HepG2 (cell line): ENCODE measurements at regions not wholly inside any gene's neighbourhood (a gene's known extent, or its start where the extent isn't known, plus 50 kb on each side); places are given as distances from the start of the nearest gene placed in this dataset.

ENCODE experiments used
- ATAC-seq: fragments of 200-7000 bp; cut with Tn5 transposase; 3 replicates; pipeline ENCODE4 v1.9.1; 2020; ENCODE audit warnings: mild to moderate bottlenecking, moderate library complexity
- BruUV-seq: library from RNA; stranded (reverse); fragments of 400-500 nt; replicated peaks from 2 replicates; lab custom pipeline; 2021; lab: Mats Ljungman, UMichigan
- CTCF ChIA-PET: fragments of 300-600 bp; formaldehyde crosslinking; extraction: SDS; loops from one replicate; lab custom pipeline; 2021; ENCODE audit warnings: low total read pairs, inconsistent platforms, low intra/inter-chr PET ratio; lab: Yijun Ruan, JAX
- POLR2A ChIA-PET: fragments of 350-600 bp; sonication (Branson Sonifier 250); formaldehyde crosslinking; loops from one replicate; lab custom pipeline; 2020; ENCODE audit warnings: antibody characterized with exemption, inconsistent platforms; lab: Yijun Ruan, JAX
- DNase-seq: peaks from one replicate; pipeline ENCODE4 v3.0.0-alpha.2; 2015; ENCODE audit warnings: low spot score
- FAIRE-seq: peaks from 3 replicates; lab custom pipeline; 2011; peaks lifted over from hg19 to GRCh38; lab: Jason Lieb, UNC
- H2AFZ ChIP-seq: one replicate; pipeline ENCODE4 v1.6.1; 2011; ENCODE audit warnings: low read length, inconsistent platforms
- H3K27ac ChIP-seq: fragments of 300-600 bp; 3 replicates; pipeline ENCODE4 v1.8.0; 2011; ENCODE audit warnings: mixed run types, mild to moderate bottlenecking, mixed read lengths, low read length, inconsistent platforms; ENCODE audit not compliant: insufficient read depth; ENCODE audit errors: extremely low read length
- H3K27me3 ChIP-seq, 2 experiments: fragments of 200-600 bp in 1 of 2; 2 replicates in 1 of 2; 3 replicates in 1 of 2; pipeline versions ENCODE4 v1.6.0 to v1.8.0; 2011; ENCODE audit warnings: low read length in 2 of 2, mild to moderate bottlenecking in 2 of 2, moderate library complexity in 2 of 2, inconsistent platforms in 1 of 2; ENCODE audit not compliant: insufficient read depth in 2 of 2, control insufficient read depth in 1 of 2
- H3K36me3 ChIP-seq, 2 experiments: fragments of 200-600 bp in 1 of 2; replicated peaks in 1 of 2; 2 replicates in 1 of 2; 3 replicates in 1 of 2; pipeline versions ENCODE4 v1.5.1 to v1.8.0; 2011; ENCODE audit warnings: low read length in 2 of 2, inconsistent platforms in 1 of 2; ENCODE audit not compliant: insufficient read depth in 2 of 2, control insufficient read depth in 1 of 2
- H3K4me1 ChIP-seq: 2 replicates; pipeline ENCODE4 v1.5.1; 2012; ENCODE audit warnings: low read length, inconsistent platforms; ENCODE audit not compliant: insufficient read depth
- H3K4me2 ChIP-seq: 2 replicates; pipeline ENCODE4 v1.6.0; 2011; ENCODE audit warnings: low read depth, low read length, inconsistent platforms
- H3K4me3 ChIP-seq, 3 experiments: fragments of 200-600 bp in 1 of 3; sonication (generic), shearing (Covaris generic) in 1 of 3; replicated peaks in 1 of 3; 2 replicates each; pipeline ENCODE4 v1.5.1; 2011 to 2016; ENCODE audit warnings: low read length in 3 of 3, inconsistent platforms in 2 of 3, low read depth in 2 of 3, mild to moderate bottlenecking in 2 of 3, control low read depth in 1 of 3, mixed read lengths in 1 of 3; ENCODE audit not compliant: insufficient read depth in 1 of 3
- H3K79me2 ChIP-seq: one replicate; pipeline ENCODE4 v1.6.1; 2011; ENCODE audit warnings: low read length, inconsistent platforms; ENCODE audit not compliant: insufficient read depth
- H3K9ac ChIP-seq: 2 replicates; pipeline ENCODE4 v1.6.0; 2011; ENCODE audit warnings: mild to moderate bottlenecking, low read depth, low read length, inconsistent platforms; ENCODE audit not compliant: insufficient read depth
- H3K9me3 ChIP-seq: 2 replicates; pipeline ENCODE4 v1.5.1; 2012; ENCODE audit warnings: mild to moderate bottlenecking, low read length
- H4K20me1 ChIP-seq: 2 replicates; pipeline ENCODE4 v1.6.0; 2011; ENCODE audit warnings: inconsistent platforms, mild to moderate bottlenecking, low read length, moderate library complexity; ENCODE audit not compliant: insufficient read depth
- MAZ ChIP-seq, 2 experiments: sonication (generic) in 1 of 2; formaldehyde crosslinking in 1 of 2; IDR thresholded peaks; 2 replicates each; pipeline versions ENCODE4 v1.5.0 to v1.6.1; 2012 to 2020; ENCODE audit warnings: low read depth in 2 of 2, mild to moderate bottlenecking in 2 of 2, borderline replicate concordance in 1 of 2, improper control_type of control experiment in 1 of 2, low read length in 1 of 2, missing genetic modification reagents in 1 of 2, moderate library complexity in 1 of 2
- NR2F6 ChIP-seq, 2 experiments: IDR thresholded peaks; 2 replicates each; pipeline ENCODE4 v1.6.1; 2016; ENCODE audit warnings: antibody characterized with exemption in 1 of 2, mild to moderate bottlenecking in 1 of 2
- SP5 ChIP-seq: IDR thresholded peaks from 2 replicates; pipeline ENCODE4 v1.6.1; 2016; ENCODE audit warnings: low read depth, borderline replicate concordance
- ZMYM2 ChIP-seq: sonication (generic); formaldehyde crosslinking; IDR thresholded peaks from 2 replicates; pipeline ENCODE4 v1.8.0; 2022; ENCODE audit warnings: mild to moderate bottlenecking, missing genetic modification reagents
- ZNF224 ChIP-seq: sonication (generic); formaldehyde crosslinking; IDR thresholded peaks from 2 replicates; pipeline ENCODE4 v1.5.0; 2020; ENCODE audit warnings: mild to moderate bottlenecking, missing genetic modification reagents
- ZNF562 ChIP-seq: sonication (generic); formaldehyde crosslinking; IDR thresholded peaks from 2 replicates; pipeline ENCODE4 v1.8.0; 2022; ENCODE audit warnings: missing genetic modification reagents, borderline replicate concordance
- ZNF749 ChIP-seq: sonication (generic); formaldehyde crosslinking; IDR thresholded peaks from 2 replicates; pipeline ENCODE4 v1.8.0; 2022; ENCODE audit warnings: mild to moderate bottlenecking, missing genetic modification reagents, moderate library complexity, borderline replicate concordance
- ZNF766 ChIP-seq: sonication (generic); formaldehyde crosslinking; IDR thresholded peaks from 2 replicates; pipeline ENCODE4 v1.5.0; 2020; ENCODE audit warnings: missing genetic modification reagents, borderline replicate concordance
- WGBS: methylation state at CpG from one replicate; pipeline ENCODE4 v1.1.6; 2017; ENCODE audit warnings: low lambda C conversion rate; 5-methylcytosine and 5-hydroxymethylcytosine counted together
- in situ Hi-C: cut with HindIII; loops from 2 replicates; pipeline ENCODE4 v1.10.0; 2017; ENCODE audit warnings: low pct_unique_long_range_greater_than_20kb; ENCODE audit not compliant: extremely low pct_ligation_motif_present
- intact Hi-C: fragments of 100-400 bp; cut with micrococcal nuclease; formaldehyde crosslinking; loops from one replicate; pipeline ENCODE4 v1.10.0; 2022; ENCODE audit not compliant: unreplicated experiment
- TF ChIP-seq, protein P1 (sequence below): sonication (generic); formaldehyde crosslinking; IDR thresholded peaks from 2 replicates; pipeline ENCODE4 v1.4.0; 2020; ENCODE audit warnings: missing genetic modification reagents
- TF ChIP-seq, protein P2 (sequence below), 2 experiments: fragments of 450-650 bp in 1 of 2; sonication (generic) in 1 of 2; formaldehyde crosslinking in 1 of 2; IDR thresholded peaks; 2 replicates each; pipeline versions ENCODE4 v1.6.1 to v1.8.0; 2016 to 2022; ENCODE audit warnings: antibody characterized with exemption in 1 of 2, mild to moderate bottlenecking in 1 of 2, missing genetic modification reagents in 1 of 2

DNA sequence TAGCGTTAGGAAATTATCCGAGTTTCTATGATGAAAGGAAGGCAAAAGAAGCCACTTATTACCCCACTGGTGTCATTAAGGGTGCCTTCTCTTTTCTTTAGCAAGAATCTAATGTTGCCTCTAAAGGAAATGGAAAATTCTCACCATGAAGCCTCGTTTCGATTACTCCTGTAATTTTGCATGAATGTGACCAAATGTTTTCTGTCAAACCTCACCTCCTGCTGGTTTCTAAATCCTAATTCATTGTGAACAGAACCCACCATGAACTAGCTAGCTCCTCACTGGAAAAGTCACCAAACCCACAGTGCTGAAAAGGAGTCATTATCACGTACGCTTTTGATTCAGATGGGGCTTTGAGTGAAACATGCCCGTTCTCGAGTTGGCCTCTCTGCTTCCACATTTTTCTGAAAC is 119.9 kb downstream of the COPS8 start:
- H3K9ac ChIP-seq: no peak overlapping the region
- CTCF ChIA-PET: no interaction called here

More for the DNA sequence above, 119.9 kb downstream of the COPS8 start:
- Histone ChIP-seq H3K79me2 (no peaks in the 10 kb centered on the region), H3K27ac (no peak overlapping the region), H4K20me1 (no peaks in the 10 kb centered on the region), H2AFZ (no peak overlapping the region), H3K27me3 (peaks cover 5 to 55% of the 10 kb centered on the region in 2 experiments; a peak in 4 of 5 replicates), H3K4me2 (no peak overlapping the region), H3K4me3 (no peak overlapping the region)
- intact Hi-C loops: no loop called here
- WGBS: 20% methylated on average over 8 of the region's 8 CpGs
- POLR2A ChIA-PET: no interaction called here
- no peak for FAIRE-seq
- no TSS peak for BruUV-seq
- TF ChIP-seq ZNF749 (CRISPR knock-in tag) (no peak), ZNF766 (CRISPR knock-in tag) (no peak), SP5 (no peak), NR2F6 (IDR thresholded peaks at IDR 0.05) (no peak), NR2F6 (CRISPR knock-in tag; IDR thresholded peaks at IDR 0.05) (no peak), ZMYM2 (CRISPR knock-in tag) (no peak), ZNF562 (CRISPR knock-in tag) (no peak), ZNF224 (CRISPR knock-in tag) (no peak), MAZ (IDR thresholded peaks at IDR 0.05; ENCODE audit: borderline replicate concordance, low read depth, low read length) (no peak), MAZ (CRISPR knock-in tag; IDR thresholded peaks at IDR 0.05; ENCODE audit: low read depth) (no peak)
- TF ChIP-seq, protein P1, sequence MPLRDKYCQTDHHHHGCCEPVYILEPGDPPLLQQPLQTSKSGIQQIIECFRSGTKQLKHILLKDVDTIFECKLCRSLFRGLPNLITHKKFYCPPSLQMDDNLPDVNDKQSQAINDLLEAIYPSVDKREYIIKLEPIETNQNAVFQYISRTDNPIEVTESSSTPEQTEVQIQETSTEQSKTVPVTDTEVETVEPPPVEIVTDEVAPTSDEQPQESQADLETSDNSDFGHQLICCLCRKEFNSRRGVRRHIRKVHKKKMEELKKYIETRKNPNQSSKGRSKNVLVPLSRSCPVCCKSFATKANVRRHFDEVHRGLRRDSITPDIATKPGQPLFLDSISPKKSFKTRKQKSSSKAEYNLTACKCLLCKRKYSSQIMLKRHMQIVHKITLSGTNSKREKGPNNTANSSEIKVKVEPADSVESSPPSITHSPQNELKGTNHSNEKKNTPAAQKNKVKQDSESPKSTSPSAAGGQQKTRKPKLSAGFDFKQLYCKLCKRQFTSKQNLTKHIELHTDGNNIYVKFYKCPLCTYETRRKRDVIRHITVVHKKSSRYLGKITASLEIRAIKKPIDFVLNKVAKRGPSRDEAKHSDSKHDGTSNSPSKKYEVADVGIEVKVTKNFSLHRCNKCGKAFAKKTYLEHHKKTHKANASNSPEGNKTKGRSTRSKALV (CRISPR knock-in tag): no peak
- TF ChIP-seq, protein P2, sequence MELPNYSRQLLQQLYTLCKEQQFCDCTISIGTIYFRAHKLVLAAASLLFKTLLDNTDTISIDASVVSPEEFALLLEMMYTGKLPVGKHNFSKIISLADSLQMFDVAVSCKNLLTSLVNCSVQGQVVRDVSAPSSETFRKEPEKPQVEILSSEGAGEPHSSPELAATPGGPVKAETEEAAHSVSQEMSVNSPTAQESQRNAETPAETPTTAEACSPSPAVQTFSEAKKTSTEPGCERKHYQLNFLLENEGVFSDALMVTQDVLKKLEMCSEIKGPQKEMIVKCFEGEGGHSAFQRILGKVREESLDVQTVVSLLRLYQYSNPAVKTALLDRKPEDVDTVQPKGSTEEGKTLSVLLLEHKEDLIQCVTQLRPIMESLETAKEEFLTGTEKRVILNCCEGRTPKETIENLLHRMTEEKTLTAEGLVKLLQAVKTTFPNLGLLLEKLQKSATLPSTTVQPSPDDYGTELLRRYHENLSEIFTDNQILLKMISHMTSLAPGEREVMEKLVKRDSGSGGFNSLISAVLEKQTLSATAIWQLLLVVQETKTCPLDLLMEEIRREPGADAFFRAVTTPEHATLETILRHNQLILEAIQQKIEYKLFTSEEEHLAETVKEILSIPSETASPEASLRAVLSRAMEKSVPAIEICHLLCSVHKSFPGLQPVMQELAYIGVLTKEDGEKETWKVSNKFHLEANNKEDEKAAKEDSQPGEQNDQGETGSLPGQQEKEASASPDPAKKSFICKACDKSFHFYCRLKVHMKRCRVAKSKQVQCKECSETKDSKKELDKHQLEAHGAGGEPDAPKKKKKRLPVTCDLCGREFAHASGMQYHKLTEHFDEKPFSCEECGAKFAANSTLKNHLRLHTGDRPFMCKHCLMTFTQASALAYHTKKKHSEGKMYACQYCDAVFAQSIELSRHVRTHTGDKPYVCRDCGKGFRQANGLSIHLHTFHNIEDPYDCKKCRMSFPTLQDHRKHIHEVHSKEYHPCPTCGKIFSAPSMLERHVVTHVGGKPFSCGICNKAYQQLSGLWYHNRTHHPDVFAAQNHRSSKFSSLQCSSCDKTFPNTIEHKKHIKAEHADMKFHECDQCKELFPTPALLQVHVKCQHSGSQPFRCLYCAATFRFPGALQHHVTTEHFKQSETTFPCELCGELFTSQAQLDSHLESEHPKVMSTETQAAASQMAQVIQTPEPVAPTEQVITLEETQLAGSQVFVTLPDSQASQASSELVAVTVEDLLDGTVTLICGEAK (IDR thresholded peaks at IDR 0.05): no peak
- TF ChIP-seq, protein P2 (CRISPR knock-in tag; IDR thresholded peaks at IDR 0.05): no peak
- TF ChIP-seq, all 625 proteins: peak for 0
- Histone ChIP-seq H3K9me3 (no peaks in the 10 kb centered on the region), H3K4me1 (peaks cover 12% of the 10 kb centered on the region), H3K36me3 (no peaks in the 10 kb centered on the region)
- DNase-seq (no peak), ATAC-seq (no peak)
- in situ Hi-C loops: no loop called here
